H9 (cell line): ENCODE measurements at regions not wholly inside any gene's neighbourhood (a gene's known extent, or its start where the extent isn't known, plus 50 kb on each side); places are given as distances from the start of the nearest gene placed in this dataset.
A peak's percentile ranks its signal among the peaks of the same experiment; 100 is the strongest.

Source experiments
- DNase-seq: peaks from one replicate; pipeline ENCODE4 v3.0.0-alpha.2; 2017
- H2AFZ ChIP-seq: one replicate; pipeline ENCODE4 v1.6.1; 2013; ENCODE audit warnings: mild to moderate bottlenecking, low read length, control low read depth, moderate library complexity
- H2AK5ac ChIP-seq: 2 replicates; pipeline ENCODE4 v1.6.1; 2013; ENCODE audit warnings: low read length, control low read depth, mixed read lengths; ENCODE audit not compliant: insufficient read length
- H2BK120ac ChIP-seq: one replicate; pipeline ENCODE4 v1.6.1; 2013; ENCODE audit warnings: low read depth, mild to moderate bottlenecking, low read length, control low read depth, inconsistent platforms; ENCODE audit not compliant: poor library complexity, severe bottlenecking
- H2BK12ac ChIP-seq: 2 replicates; pipeline ENCODE4 v1.6.1; 2013; ENCODE audit warnings: low read length, control low read depth, mixed read lengths, low read depth; ENCODE audit not compliant: insufficient read length
- H2BK15ac ChIP-seq: 2 replicates; pipeline ENCODE4 v1.6.1; 2013; ENCODE audit warnings: low read depth, low read length, control low read depth
- H2BK20ac ChIP-seq: one replicate; pipeline ENCODE4 v1.6.1; 2013; ENCODE audit warnings: low read depth, mild to moderate bottlenecking, low read length, control low read depth, inconsistent platforms; ENCODE audit not compliant: poor library complexity, severe bottlenecking
- H2BK5ac ChIP-seq: 2 replicates; pipeline ENCODE4 v1.6.1; 2013; ENCODE audit warnings: low read length, control low read depth, mixed read lengths; ENCODE audit not compliant: insufficient read length
- H3K14ac ChIP-seq: 2 replicates; pipeline ENCODE4 v1.6.1; 2013; ENCODE audit warnings: low read length, control low read depth; ENCODE audit not compliant: insufficient read depth
- H3K18ac ChIP-seq: 2 replicates; pipeline ENCODE4 v1.6.1; 2013; ENCODE audit warnings: low read depth, mild to moderate bottlenecking, mixed read lengths, low read length, control low read depth; ENCODE audit not compliant: insufficient read length
- H3K23ac ChIP-seq: 2 replicates; pipeline ENCODE4 v1.6.1; 2013; ENCODE audit warnings: low read length, control low read depth, mixed read lengths, low read depth; ENCODE audit not compliant: insufficient read length
- H3K23me2 ChIP-seq: 2 replicates; pipeline ENCODE4 v1.6.1; 2013; ENCODE audit warnings: low read depth, mild to moderate bottlenecking, mixed read lengths, low read length, control low read depth; ENCODE audit not compliant: insufficient read length, poor library complexity, severe bottlenecking
- H3K27ac ChIP-seq: 2 replicates; pipeline ENCODE4 v1.5.1; 2013; ENCODE audit warnings: low read length, control low read depth, mixed read lengths, low read depth; ENCODE audit not compliant: insufficient read length
- H3K27me3 ChIP-seq: 2 replicates; pipeline ENCODE4 v1.6.1; 2013; ENCODE audit warnings: low read length, control low read depth, inconsistent platforms; ENCODE audit not compliant: insufficient read depth
- H3K4ac ChIP-seq: 2 replicates; pipeline ENCODE4 v1.6.1; 2013; ENCODE audit warnings: low read depth, mild to moderate bottlenecking, control low read depth, inconsistent platforms, low read length, moderate library complexity
- H3K4me1 ChIP-seq: 2 replicates; pipeline ENCODE4 v1.6.1; 2013; ENCODE audit warnings: low read length, control low read depth, inconsistent platforms; ENCODE audit not compliant: insufficient read depth
- H3K4me2 ChIP-seq: 2 replicates; pipeline ENCODE4 v1.6.1; 2013; ENCODE audit warnings: low read length, control low read depth, mixed read lengths; ENCODE audit not compliant: insufficient read length, insufficient read depth
- H3K56ac ChIP-seq: 2 replicates; pipeline ENCODE4 v1.6.1; 2013; ENCODE audit warnings: low read depth, mild to moderate bottlenecking, mixed read lengths, low read length, control low read depth; ENCODE audit not compliant: insufficient read length
- H3K79me1 ChIP-seq: 2 replicates; pipeline ENCODE4 v1.6.1; 2013; ENCODE audit warnings: low read depth, mild to moderate bottlenecking, moderate library complexity, low read length, control low read depth, inconsistent platforms; ENCODE audit not compliant: insufficient read depth, poor library complexity, severe bottlenecking
- H3K79me2 ChIP-seq: 2 replicates; pipeline ENCODE4 v1.6.1; 2013; ENCODE audit warnings: low read length, control low read depth, inconsistent platforms; ENCODE audit not compliant: insufficient read depth
- H3K9ac ChIP-seq: 2 replicates; pipeline ENCODE4 v1.6.1; 2013; ENCODE audit warnings: low read length, control low read depth, mixed read lengths; ENCODE audit not compliant: insufficient read length; ENCODE audit errors: extremely low read depth
- H3K9me3 ChIP-seq: one replicate; pipeline ENCODE4 v1.6.1; 2013; ENCODE audit warnings: low read depth, low read length, inconsistent platforms; ENCODE audit not compliant: control insufficient read depth
- H3T11ph ChIP-seq: one replicate; pipeline ENCODE4 v1.6.1; 2013; ENCODE audit warnings: mild to moderate bottlenecking, low read length, control low read depth, inconsistent platforms
- H4K20me1 ChIP-seq: one replicate; pipeline ENCODE4 v1.6.1; 2013; ENCODE audit not compliant: control insufficient read depth, insufficient read length, insufficient read depth
- H4K5ac ChIP-seq: 2 replicates; pipeline ENCODE4 v1.6.1; 2013; ENCODE audit warnings: low read depth, mild to moderate bottlenecking, mixed read lengths, low read length, control low read depth; ENCODE audit not compliant: insufficient read length
- H4K8ac ChIP-seq: replicated peaks from 2 replicates; pipeline ENCODE4 v1.6.1; 2013; ENCODE audit warnings: low read length, control low read depth, mixed read lengths, low read depth; ENCODE audit not compliant: insufficient read length
- H4K91ac ChIP-seq: 2 replicates; pipeline ENCODE4 v1.6.1; 2013; ENCODE audit warnings: low read depth, mild to moderate bottlenecking, moderate library complexity, mixed read lengths, low read length, control low read depth; ENCODE audit not compliant: insufficient read length
- H3K27ac Mint-ChIP-seq, 3 experiments: 2 replicates in 2 of 3; 3 replicates in 1 of 3; pipeline ENCODE4 v1.8.0; 2020 to 2021; ENCODE audit warnings: mixed read lengths in 3 of 3, mild to moderate bottlenecking in 1 of 3, moderate library complexity in 1 of 3
- H3K27me3 Mint-ChIP-seq: 2 replicates; pipeline ENCODE4 v1.8.0; 2021; ENCODE audit warnings: low read depth, mild to moderate bottlenecking, moderate library complexity, mixed read lengths
- H3K36me3 Mint-ChIP-seq, 3 experiments: 2 replicates in 2 of 3; 3 replicates in 1 of 3; pipeline ENCODE4 v1.8.0; 2020 to 2021; ENCODE audit warnings: low read depth in 3 of 3, mixed read lengths in 3 of 3; ENCODE audit not compliant: insufficient read depth in 1 of 3
- H3K4me1 Mint-ChIP-seq, 2 experiments: 2 replicates each; pipeline ENCODE4 v1.8.0; 2020; ENCODE audit warnings: mixed read lengths in 2 of 2
- H3K4me3 Mint-ChIP-seq, 2 experiments: 2 replicates in 1 of 2; 3 replicates in 1 of 2; pipeline ENCODE4 v1.8.0; 2020 to 2021; ENCODE audit warnings: mild to moderate bottlenecking in 2 of 2, mixed read lengths in 2 of 2, moderate library complexity in 1 of 2
- H3K9me3 Mint-ChIP-seq, 2 experiments: 2 replicates in 1 of 2; 3 replicates in 1 of 2; pipeline ENCODE4 v1.8.0; 2020; ENCODE audit warnings: mild to moderate bottlenecking in 2 of 2, mixed read lengths in 2 of 2, moderate library complexity in 1 of 2
- CTCF ChIP-seq: fragments of 200-600 bp; sonication (generic); conservative IDR thresholded peaks from 3 replicates; pipeline ENCODE4 v1.8.0; 2021; ENCODE audit warnings: antibody characterized with exemption, mild to moderate bottlenecking
- WGBS: extraction: QIAGEN DNeasy Blood & Tissue Kit; methylation state at CpG from one replicate; pipeline ENCODE4 v1.1.7; 2013; ENCODE audit warnings: missing lambda C conversion rate, low lambda C conversion rate, mixed read lengths; ENCODE audit not compliant: insufficient read length; ENCODE audit errors: extremely low coverage; 5-methylcytosine and 5-hydroxymethylcytosine counted together

- Histone ChIP-seq H2BK12ac (no peak overlapping the region), H3K23me2 (no peaks in the 10 kb centered on the region), H4K8ac (no peak overlapping the region), H3K79me1 (no peaks in the 10 kb centered on the region), H2BK5ac (no peak overlapping the region), H3K27ac (no peak overlapping the region), H3K79me2 (no peaks in the 10 kb centered on the region), H3K4me2 (no peak overlapping the region), H4K5ac (no peak overlapping the region), H2AK5ac (no peak overlapping the region), H4K20me1 (no peaks in the 10 kb centered on the region), H2BK120ac (no peak overlapping the region), H4K91ac (no peak overlapping the region), H3K9me3 (no peaks in the 10 kb centered on the region), H2BK20ac (no peak overlapping the region), H3K27me3 (no peaks in the 10 kb centered on the region), H2AFZ (no peak overlapping the region), H3K23ac (no peak overlapping the region), H3K4me1 (no peaks in the 10 kb centered on the region), H3K18ac (no peak overlapping the region), H3K14ac (no peak overlapping the region; the same call in 1 of the 2 replicates), H3T11ph (no peak overlapping the region), H3K4ac (no peak overlapping the region), H3K9ac (no peak overlapping the region), H2BK15ac (no peak overlapping the region), H3K56ac (no peak overlapping the region)
- Mint-ChIP-seq H3K4me1 (no peaks in the 10 kb centered on the region), H3K27me3 (no peaks in the 10 kb centered on the region), H3K36me3 (no peaks in the 10 kb centered on the region), H3K9me3 (no peaks in the 10 kb centered on the region; a peak in 1 of 5 replicates), H3K27ac (peak overlapping the region in 2 of 3 experiments; percentile 56 to 79; a peak in 3 of 7 replicates), H3K4me3 (no peak overlapping the region)
- WGBS, result no CpG with 5 or more reads among the region's 7 CpGs
- DNase-seq, result no peak
- no peak for TF ChIP-seq CTCF
Observed at GRCh38 chr6:94735270-94735669, 842.1 kb upstream of the MANEA start.
